A549 (cell line): ENCODE measurements at regions not wholly inside any gene's neighbourhood (a gene's known extent, or its start where the extent isn't known, plus 50 kb on each side); places are given as distances from the start of the nearest gene placed in this dataset.

ENCODE experiments used
- CHD4 ChIP-seq: fragments of 200-600 bp; sonication (generic); IDR thresholded peaks from 2 replicates; pipeline ENCODE4 v1.6.1; 2016; ENCODE audit warnings: antibody characterized with exemption, mild to moderate bottlenecking, borderline replicate concordance
- RAD21 ChIP-seq, 2 experiments: fragments of >200 bp in 1 of 2; sonication (Bioruptor Twin) in 1 of 2; formaldehyde crosslinking in 1 of 2; IDR thresholded peaks in 1 of 2; conservative IDR thresholded peaks in 1 of 2; 2 replicates in 1 of 2; 3 replicates in 1 of 2; pipeline ENCODE4 v1.6.1; 2012 to 2018; ENCODE audit warnings: inconsistent platforms in 1 of 2
- RFX5 ChIP-seq: fragments of 450-650 bp; IDR thresholded peaks from 2 replicates; pipeline ENCODE4 v1.7.1; 2014; ENCODE audit warnings: antibody characterized with exemption, mild to moderate bottlenecking, moderate library complexity
- TF ChIP-seq, protein P1 (sequence below): fragments of 200-600 bp; sonication (generic); IDR thresholded peaks from 2 replicates; pipeline ENCODE4 v1.6.1; 2016; ENCODE audit warnings: antibody characterized with exemption, mild to moderate bottlenecking, moderate library complexity

DNA sequence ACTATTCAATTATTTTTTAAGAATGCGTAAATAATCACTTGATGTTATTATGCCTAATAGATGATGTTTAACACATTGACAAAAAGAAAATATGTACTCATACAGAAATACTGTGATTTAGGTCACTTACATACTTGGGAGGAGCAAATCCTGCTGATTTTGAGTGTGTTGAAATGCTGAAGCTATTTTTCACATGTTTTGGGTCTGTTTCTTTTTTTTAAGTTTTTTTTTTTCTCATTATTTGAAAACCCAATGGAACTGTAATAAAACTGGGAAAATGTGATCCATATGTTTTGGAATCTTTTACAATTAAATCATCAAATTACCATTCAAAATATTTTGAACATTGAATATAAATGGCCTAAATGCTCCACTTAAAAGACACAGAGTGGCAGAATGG, 366.2 kb upstream of the ADAMTS5 start:
- TF ChIP-seq RFX5 (no peak), CHD4 (no peak), RAD21 (conservative IDR thresholded peaks at IDR 0.05 in 1 of 2, IDR thresholded peaks at IDR 0.05 in 1 of 2) (no peak)
- TF ChIP-seq, protein P1, sequence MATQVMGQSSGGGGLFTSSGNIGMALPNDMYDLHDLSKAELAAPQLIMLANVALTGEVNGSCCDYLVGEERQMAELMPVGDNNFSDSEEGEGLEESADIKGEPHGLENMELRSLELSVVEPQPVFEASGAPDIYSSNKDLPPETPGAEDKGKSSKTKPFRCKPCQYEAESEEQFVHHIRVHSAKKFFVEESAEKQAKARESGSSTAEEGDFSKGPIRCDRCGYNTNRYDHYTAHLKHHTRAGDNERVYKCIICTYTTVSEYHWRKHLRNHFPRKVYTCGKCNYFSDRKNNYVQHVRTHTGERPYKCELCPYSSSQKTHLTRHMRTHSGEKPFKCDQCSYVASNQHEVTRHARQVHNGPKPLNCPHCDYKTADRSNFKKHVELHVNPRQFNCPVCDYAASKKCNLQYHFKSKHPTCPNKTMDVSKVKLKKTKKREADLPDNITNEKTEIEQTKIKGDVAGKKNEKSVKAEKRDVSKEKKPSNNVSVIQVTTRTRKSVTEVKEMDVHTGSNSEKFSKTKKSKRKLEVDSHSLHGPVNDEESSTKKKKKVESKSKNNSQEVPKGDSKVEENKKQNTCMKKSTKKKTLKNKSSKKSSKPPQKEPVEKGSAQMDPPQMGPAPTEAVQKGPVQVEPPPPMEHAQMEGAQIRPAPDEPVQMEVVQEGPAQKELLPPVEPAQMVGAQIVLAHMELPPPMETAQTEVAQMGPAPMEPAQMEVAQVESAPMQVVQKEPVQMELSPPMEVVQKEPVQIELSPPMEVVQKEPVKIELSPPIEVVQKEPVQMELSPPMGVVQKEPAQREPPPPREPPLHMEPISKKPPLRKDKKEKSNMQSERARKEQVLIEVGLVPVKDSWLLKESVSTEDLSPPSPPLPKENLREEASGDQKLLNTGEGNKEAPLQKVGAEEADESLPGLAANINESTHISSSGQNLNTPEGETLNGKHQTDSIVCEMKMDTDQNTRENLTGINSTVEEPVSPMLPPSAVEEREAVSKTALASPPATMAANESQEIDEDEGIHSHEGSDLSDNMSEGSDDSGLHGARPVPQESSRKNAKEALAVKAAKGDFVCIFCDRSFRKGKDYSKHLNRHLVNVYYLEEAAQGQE = no peak
